ENCODE measurements at regions not wholly inside any gene's neighbourhood (a gene's known extent, or its start where the extent isn't known, plus 50 kb on each side); places are given as distances from the start of the nearest gene placed in this dataset.
A peak's percentile ranks its signal among the peaks of the same experiment; 100 is the strongest.

- no peaks in the 10 kb centered on the region for H3K27me3 ChIP-seq
- no peak for DNase-seq
- no peak overlapping the region for H3K4me3 ChIP-seq
- intact Hi-C loops (cut with DNase I), result no loop called here
- no peak overlapping the region for H3K27ac ChIP-seq
- no peaks in the 10 kb centered on the region for H3K9me3 ChIP-seq
- 81 to 86% methylated on average over 1 of the region's 1 CpG for WGBS, 2 donors
- TF ChIP-seq EP300 (IDR thresholded peaks at IDR 0.05) (no peak), POLR2A (IDR thresholded peaks at IDR 0.05) (no peak), CTCF (IDR thresholded peaks at IDR 0.05) (no peak), POLR2AphosphoS5 (IDR thresholded peaks at IDR 0.05) (no peak)
- H3K36me3 ChIP-seq, result no peaks in the 10 kb centered on the region
- H3K4me1 ChIP-seq, result no peaks in the 10 kb centered on the region
Observed at GRCh38 chr13:56718791-56719190, 421.9 kb upstream of the PRR20A start.

GRCh38 chr13:56720841-56721240 is 419.9 kb upstream of the PRR20A start:
- Histone ChIP-seq H3K36me3 (no peaks in the 10 kb centered on the region), H3K4me1 (no peaks in the 10 kb centered on the region), H3K27me3 (no peaks in the 10 kb centered on the region), H3K4me3 (no peak overlapping the region), H3K27ac (no peak overlapping the region), H3K9me3 (no peaks in the 10 kb centered on the region)
- intact Hi-C loops (cut with DNase I), result no loop called here
- TF ChIP-seq POLR2A (IDR thresholded peaks at IDR 0.05) (no peak), EP300 (IDR thresholded peaks at IDR 0.05) (no peak), CTCF (IDR thresholded peaks at IDR 0.05) (no peak), POLR2AphosphoS5 (IDR thresholded peaks at IDR 0.05) (no peak)
- DNase-seq, result no peak
- 78 to 86% methylated on average over 1 of the region's 1 CpG for WGBS, 2 donors

- Histone ChIP-seq H3K9me3 (no peaks in the 10 kb centered on the region), H3K36me3 (no peaks in the 10 kb centered on the region), H3K4me1 (no peaks in the 10 kb centered on the region), H3K4me3 (no peak overlapping the region), H3K27me3 (no peaks in the 10 kb centered on the region), H3K27ac (no peak overlapping the region)
- peak; percentile 46 for DNase-seq
- TF ChIP-seq EP300 (IDR thresholded peaks at IDR 0.05) (no peak), CTCF (IDR thresholded peaks at IDR 0.05) (no peak), POLR2A (IDR thresholded peaks at IDR 0.05) (no peak), POLR2AphosphoS5 (IDR thresholded peaks at IDR 0.05) (no peak)
- intact Hi-C loops (cut with DNase I), result no loop called here
- 94% methylated on average over 35 of the region's 35 CpGs for WGBS, 2 donors
Observed at GRCh38 chr13:56735537-56735942, 405.2 kb upstream of the PRR20A start.

GRCh38 chr13:56736966-56737365 is 403.8 kb upstream of the PRR20A start:
- no peak for DNase-seq
- H3K36me3 ChIP-seq, result no peaks in the 10 kb centered on the region
- no peak overlapping the region for H3K27ac ChIP-seq
- H3K4me1 ChIP-seq, result no peaks in the 10 kb centered on the region
- no peak for TF ChIP-seq EP300 (IDR thresholded peaks at IDR 0.05)
- no peak for TF ChIP-seq POLR2AphosphoS5 (IDR thresholded peaks at IDR 0.05)
- TF ChIP-seq CTCF (IDR thresholded peaks at IDR 0.05), result no peak
- no peak for TF ChIP-seq POLR2A (IDR thresholded peaks at IDR 0.05)
- no peaks in the 10 kb centered on the region for H3K9me3 ChIP-seq
- H3K27me3 ChIP-seq, result no peaks in the 10 kb centered on the region
- WGBS, 2 donors, result 71 to 85% methylated on average over 1 of the region's 1 CpG
- H3K4me3 ChIP-seq, result no peak overlapping the region
- intact Hi-C loops (cut with DNase I), result no loop called here

- intact Hi-C loops (cut with DNase I), result no loop called here
- no peaks in the 10 kb centered on the region for H3K36me3 ChIP-seq
Observed at GRCh38 chr13:56752636-56753035, 388.1 kb upstream of the PRR20A start.

More at GRCh38 chr13:56752636-56753035, 388.1 kb upstream of the PRR20A start:
- Histone ChIP-seq H3K27me3 (no peaks in the 10 kb centered on the region), H3K4me1 (no peaks in the 10 kb centered on the region), H3K9me3 (peaks cover 0 to 4% (median 0%) of the 10 kb centered on the region in 4 donors), H3K27ac (no peak overlapping the region), H3K4me3 (no peak overlapping the region)
- DNase-seq, result no peak
- WGBS, 2 donors, result 63 to 78% methylated on average over 1 of the region's 1 CpG
- TF ChIP-seq EP300 (IDR thresholded peaks at IDR 0.05), result no peak
- no peak for TF ChIP-seq POLR2A (IDR thresholded peaks at IDR 0.05)
- TF ChIP-seq POLR2AphosphoS5 (IDR thresholded peaks at IDR 0.05), result no peak

Measured in sigmoid colon (tissue), 6 donors.